Bronchial epithelial cell (primary cell): ENCODE measurements at regions not wholly inside any gene's neighbourhood (a gene's known extent, or its start where the extent isn't known, plus 50 kb on each side); places are given as distances from the start of the nearest gene placed in this dataset.

Experiments used
- DNase-seq: peaks from one replicate; pipeline ENCODE4 v3.0.0-alpha.2; 2010; ENCODE audit warnings: low read depth
- FAIRE-seq: peaks from 2 replicates; lab custom pipeline; 2011; peaks lifted over from hg19 to GRCh38; lab: Jason Lieb, UNC
- H3K27me3 ChIP-seq: 2 replicates; pipeline ENCODE4 v1.5.1; 2011; ENCODE audit warnings: low read length; ENCODE audit not compliant: control insufficient read depth, insufficient read depth
- H3K36me3 ChIP-seq: 2 replicates; pipeline ENCODE4 v1.5.1; 2011; ENCODE audit warnings: low read length; ENCODE audit not compliant: control insufficient read depth, insufficient read depth
- H3K4me3 ChIP-seq: 2 replicates; pipeline ENCODE4 v1.5.1; 2011; ENCODE audit warnings: mild to moderate bottlenecking, low read depth, low read length, control low read depth
- TF ChIP-seq, protein P1 (sequence below): IDR thresholded peaks from 2 replicates; pipeline ENCODE4 v1.5.1; 2011; ENCODE audit warnings: mild to moderate bottlenecking, moderate library complexity, low read length, control low read depth, inconsistent platforms; ENCODE audit not compliant: insufficient read depth, severe bottlenecking

DNA sequence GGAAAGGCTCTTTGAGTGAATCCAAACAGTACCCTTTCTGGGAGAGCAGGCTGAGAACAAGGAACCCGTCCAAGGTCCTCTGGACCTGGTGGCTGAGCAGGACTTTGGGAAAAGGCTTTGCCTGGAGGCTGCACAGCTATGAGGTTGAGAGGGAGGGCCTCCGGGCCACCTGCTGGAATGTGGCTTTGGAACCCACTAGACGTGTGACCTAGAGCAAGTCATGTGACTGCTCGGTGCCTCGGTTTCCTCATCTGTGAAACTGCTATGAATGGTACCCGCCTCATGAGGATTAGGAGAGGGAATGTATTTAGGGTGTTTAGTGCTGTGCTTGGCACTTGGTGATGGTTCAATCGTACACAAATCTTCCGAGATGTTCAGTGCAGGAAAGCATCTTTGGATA is 50.4 kb downstream of the HAPSTR1 start:
- Histone ChIP-seq H3K27me3 (no peaks in the 10 kb centered on the region), H3K36me3 (no peaks in the 10 kb centered on the region), H3K4me3 (no peak overlapping the region)
- FAIRE-seq (no peak), DNase-seq (no peak)
- TF ChIP-seq, protein P1, sequence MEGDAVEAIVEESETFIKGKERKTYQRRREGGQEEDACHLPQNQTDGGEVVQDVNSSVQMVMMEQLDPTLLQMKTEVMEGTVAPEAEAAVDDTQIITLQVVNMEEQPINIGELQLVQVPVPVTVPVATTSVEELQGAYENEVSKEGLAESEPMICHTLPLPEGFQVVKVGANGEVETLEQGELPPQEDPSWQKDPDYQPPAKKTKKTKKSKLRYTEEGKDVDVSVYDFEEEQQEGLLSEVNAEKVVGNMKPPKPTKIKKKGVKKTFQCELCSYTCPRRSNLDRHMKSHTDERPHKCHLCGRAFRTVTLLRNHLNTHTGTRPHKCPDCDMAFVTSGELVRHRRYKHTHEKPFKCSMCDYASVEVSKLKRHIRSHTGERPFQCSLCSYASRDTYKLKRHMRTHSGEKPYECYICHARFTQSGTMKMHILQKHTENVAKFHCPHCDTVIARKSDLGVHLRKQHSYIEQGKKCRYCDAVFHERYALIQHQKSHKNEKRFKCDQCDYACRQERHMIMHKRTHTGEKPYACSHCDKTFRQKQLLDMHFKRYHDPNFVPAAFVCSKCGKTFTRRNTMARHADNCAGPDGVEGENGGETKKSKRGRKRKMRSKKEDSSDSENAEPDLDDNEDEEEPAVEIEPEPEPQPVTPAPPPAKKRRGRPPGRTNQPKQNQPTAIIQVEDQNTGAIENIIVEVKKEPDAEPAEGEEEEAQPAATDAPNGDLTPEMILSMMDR, result no peak

DNA sequence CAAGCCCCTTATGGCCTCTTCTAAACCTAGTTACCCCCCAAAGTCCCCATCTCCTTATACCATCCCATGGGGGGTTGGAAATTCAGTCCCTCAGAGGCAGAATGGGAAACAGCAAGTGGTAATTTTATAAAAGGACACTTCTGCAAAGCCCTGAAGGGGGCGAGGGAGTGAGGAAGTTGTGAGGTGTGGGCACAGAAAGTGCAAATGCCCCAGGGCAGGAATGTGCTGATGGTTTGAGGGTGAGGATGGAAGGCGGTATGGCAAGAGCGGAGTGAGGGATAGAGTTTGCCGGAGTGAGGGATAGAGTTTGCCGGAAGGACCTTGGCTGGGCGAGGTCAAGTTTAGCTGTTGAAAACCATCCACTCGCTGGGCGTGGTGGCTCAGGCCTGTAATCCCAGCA is 52.7 kb downstream of the HAPSTR1 start:
- TF ChIP-seq, protein P1, result no peak
- DNase-seq (no peak), FAIRE-seq (no peak)
- no peak overlapping the region for H3K4me3 ChIP-seq
- H3K27me3 ChIP-seq, result no peaks in the 10 kb centered on the region
- H3K36me3 ChIP-seq, result no peaks in the 10 kb centered on the region

DNA sequence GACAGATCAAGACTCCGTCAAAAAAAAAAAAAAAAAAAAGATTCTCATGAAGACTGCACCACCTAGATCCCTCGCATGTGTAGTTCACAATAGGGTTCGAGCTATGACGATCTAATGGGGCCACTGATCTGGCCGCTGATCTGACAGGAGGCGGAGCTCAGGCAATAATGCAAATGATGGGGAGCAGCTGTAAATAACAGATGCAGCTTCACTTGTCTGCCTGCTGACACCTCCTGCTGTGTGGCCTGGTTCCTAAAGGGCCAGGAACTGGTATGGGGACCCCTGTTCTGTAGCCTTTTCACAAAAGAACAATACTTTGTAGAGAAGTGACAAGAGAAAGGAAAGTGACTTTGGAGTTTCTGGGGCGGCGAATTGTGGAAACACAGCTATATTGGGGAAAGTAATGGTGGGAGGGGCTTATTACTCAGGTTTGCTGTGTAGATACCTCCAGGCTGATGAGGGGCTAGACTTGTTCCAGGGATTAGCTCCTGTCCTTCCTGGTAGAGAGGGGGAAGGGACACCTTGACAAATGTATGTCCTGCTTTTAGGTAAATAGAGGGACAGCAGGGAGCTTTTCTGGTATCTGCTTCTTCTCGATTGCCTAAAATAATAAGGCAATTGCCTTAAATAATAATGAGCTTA is 57.1 kb downstream of the HAPSTR1 start:
- H3K27me3 ChIP-seq, result no peaks in the 10 kb centered on the region
- DNase-seq (no peak), FAIRE-seq (no peak)
- H3K4me3 ChIP-seq, result no peak overlapping the region
- no peaks in the 10 kb centered on the region for H3K36me3 ChIP-seq
- TF ChIP-seq, protein P1, result no peak

DNA sequence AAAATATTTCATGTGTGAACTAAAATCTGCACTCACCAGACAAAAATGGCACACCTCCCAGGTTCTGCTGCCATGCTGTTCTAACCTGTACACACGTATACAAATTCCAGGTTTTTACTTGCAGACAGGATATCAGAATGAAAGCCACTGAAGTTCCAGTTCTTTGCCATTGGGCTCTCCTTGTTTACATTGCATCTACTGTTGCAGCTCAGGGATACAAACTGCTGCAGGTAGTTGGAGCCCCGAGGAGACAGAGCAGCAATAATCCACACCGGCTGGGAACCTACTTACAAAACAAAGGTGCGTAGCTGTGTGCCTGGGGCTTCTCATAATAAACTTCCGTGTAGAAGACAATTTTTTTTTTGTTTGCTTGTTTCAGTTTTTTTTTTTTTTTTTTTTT is 59.6 kb downstream of the HAPSTR1 start:
- TF ChIP-seq, protein P1, result no peak
- H3K4me3 ChIP-seq, result no peak overlapping the region
- H3K27me3 ChIP-seq, result no peaks in the 10 kb centered on the region
- no peaks in the 10 kb centered on the region for H3K36me3 ChIP-seq
- FAIRE-seq (no peak), DNase-seq (no peak)

DNA sequence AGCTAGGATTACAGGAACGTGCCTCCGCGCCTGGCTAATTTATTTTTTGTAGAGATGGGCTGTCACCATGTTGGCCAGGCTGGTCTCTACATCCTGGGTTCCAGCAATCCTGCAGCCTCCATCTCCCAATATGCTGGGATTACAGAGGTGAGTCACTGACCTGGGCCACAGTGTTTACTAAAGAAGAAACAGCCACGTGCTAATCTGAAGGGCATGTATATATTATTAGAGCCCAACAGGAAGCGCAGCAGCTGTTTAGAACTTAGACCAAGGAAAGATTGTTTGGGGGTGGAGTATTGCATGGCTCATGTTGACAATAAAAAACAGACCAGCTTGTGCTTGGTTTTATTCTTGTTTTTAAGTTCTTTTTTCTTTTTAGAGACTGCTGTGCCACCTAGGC is 60.2 kb downstream of the HAPSTR1 start:
- no peak for DNase-seq
- TF ChIP-seq, protein P1, result no peak
- no peak for FAIRE-seq

More for the DNA sequence above, 60.2 kb downstream of the HAPSTR1 start:
- no peaks in the 10 kb centered on the region for H3K27me3 ChIP-seq
- H3K4me3 ChIP-seq, result no peak overlapping the region
- H3K36me3 ChIP-seq, result no peaks in the 10 kb centered on the region
